ENCODE measurements at regions not wholly inside any gene's neighbourhood (a gene's known extent, or its start where the extent isn't known, plus 50 kb on each side); places are given as distances from the start of the nearest gene placed in this dataset.

DNA sequence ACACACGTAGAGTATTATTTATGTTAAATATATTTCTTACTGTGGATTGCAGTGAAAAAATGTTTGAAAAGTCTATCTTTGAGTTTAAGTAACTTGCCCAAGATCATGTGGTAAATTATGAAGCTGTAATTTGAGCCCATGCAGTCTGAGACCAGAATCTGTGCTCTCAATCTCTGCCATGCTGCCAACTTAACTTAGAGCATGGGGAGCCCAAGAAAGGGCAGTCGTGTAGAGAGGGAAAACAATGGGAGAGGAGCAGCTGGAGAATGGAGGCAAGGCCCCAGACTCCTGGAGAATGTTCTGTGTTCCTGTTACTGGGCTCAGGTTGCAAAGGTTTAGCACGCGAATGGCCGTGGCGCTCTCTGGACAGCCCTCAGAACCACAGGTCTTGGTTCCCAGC lies 311.6 kb upstream of the RASGRP1 start:
- H3K27ac ChIP-seq (ENCODE audit: extremely low read length, insufficient read depth, low read length): no peak overlapping the region
- BruUV-seq (replicated peaks): no TSS peak
- TF ChIP-seq, protein P1, sequence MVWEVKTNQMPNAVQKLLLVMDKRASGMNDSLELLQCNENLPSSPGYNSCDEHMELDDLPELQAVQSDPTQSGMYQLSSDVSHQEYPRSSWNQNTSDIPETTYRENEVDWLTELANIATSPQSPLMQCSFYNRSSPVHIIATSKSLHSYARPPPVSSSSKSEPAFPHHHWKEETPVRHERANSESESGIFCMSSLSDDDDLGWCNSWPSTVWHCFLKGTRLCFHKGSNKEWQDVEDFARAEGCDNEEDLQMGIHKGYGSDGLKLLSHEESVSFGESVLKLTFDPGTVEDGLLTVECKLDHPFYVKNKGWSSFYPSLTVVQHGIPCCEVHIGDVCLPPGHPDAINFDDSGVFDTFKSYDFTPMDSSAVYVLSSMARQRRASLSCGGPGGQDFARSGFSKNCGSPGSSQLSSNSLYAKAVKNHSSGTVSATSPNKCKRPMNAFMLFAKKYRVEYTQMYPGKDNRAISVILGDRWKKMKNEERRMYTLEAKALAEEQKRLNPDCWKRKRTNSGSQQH (CRISPR knock-in tag; IDR thresholded peaks at IDR 0.05; ENCODE audit: low read depth): no peak
- no peak for TF ChIP-seq ZNF746 (CRISPR knock-in tag; IDR thresholded peaks at IDR 0.05)
- TF ChIP-seq REXO4 (CRISPR knock-in tag; IDR thresholded peaks at IDR 0.05; ENCODE audit: borderline replicate concordance): no peak
- TF ChIP-seq RBM39 (IDR thresholded peaks at IDR 0.05; ENCODE audit: low read depth, low read length, poor library complexity, severe bottlenecking): no peak
- TF ChIP-seq, protein P2, sequence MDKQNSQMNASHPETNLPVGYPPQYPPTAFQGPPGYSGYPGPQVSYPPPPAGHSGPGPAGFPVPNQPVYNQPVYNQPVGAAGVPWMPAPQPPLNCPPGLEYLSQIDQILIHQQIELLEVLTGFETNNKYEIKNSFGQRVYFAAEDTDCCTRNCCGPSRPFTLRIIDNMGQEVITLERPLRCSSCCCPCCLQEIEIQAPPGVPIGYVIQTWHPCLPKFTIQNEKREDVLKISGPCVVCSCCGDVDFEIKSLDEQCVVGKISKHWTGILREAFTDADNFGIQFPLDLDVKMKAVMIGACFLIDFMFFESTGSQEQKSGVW (CRISPR knock-in tag; IDR thresholded peaks at IDR 0.05; ENCODE audit: borderline replicate concordance): no peak
- no peak for TF ChIP-seq ZNF460 (CRISPR knock-in tag; IDR thresholded peaks at IDR 0.05; ENCODE audit: borderline replicate concordance)
- TF ChIP-seq GPN1 (CRISPR knock-in tag; IDR thresholded peaks at IDR 0.05; ENCODE audit: borderline replicate concordance): no peak
- no peak for TF ChIP-seq ZNF350 (CRISPR knock-in tag; IDR thresholded peaks at IDR 0.05; ENCODE audit: borderline replicate concordance, low read depth)
- no peak for TF ChIP-seq ZNF235 (CRISPR knock-in tag; IDR thresholded peaks at IDR 0.05; ENCODE audit: borderline replicate concordance)
- TF ChIP-seq MZF1 (CRISPR knock-in tag; IDR thresholded peaks at IDR 0.05; ENCODE audit: borderline replicate concordance): no peak
- TF ChIP-seq, protein P3, sequence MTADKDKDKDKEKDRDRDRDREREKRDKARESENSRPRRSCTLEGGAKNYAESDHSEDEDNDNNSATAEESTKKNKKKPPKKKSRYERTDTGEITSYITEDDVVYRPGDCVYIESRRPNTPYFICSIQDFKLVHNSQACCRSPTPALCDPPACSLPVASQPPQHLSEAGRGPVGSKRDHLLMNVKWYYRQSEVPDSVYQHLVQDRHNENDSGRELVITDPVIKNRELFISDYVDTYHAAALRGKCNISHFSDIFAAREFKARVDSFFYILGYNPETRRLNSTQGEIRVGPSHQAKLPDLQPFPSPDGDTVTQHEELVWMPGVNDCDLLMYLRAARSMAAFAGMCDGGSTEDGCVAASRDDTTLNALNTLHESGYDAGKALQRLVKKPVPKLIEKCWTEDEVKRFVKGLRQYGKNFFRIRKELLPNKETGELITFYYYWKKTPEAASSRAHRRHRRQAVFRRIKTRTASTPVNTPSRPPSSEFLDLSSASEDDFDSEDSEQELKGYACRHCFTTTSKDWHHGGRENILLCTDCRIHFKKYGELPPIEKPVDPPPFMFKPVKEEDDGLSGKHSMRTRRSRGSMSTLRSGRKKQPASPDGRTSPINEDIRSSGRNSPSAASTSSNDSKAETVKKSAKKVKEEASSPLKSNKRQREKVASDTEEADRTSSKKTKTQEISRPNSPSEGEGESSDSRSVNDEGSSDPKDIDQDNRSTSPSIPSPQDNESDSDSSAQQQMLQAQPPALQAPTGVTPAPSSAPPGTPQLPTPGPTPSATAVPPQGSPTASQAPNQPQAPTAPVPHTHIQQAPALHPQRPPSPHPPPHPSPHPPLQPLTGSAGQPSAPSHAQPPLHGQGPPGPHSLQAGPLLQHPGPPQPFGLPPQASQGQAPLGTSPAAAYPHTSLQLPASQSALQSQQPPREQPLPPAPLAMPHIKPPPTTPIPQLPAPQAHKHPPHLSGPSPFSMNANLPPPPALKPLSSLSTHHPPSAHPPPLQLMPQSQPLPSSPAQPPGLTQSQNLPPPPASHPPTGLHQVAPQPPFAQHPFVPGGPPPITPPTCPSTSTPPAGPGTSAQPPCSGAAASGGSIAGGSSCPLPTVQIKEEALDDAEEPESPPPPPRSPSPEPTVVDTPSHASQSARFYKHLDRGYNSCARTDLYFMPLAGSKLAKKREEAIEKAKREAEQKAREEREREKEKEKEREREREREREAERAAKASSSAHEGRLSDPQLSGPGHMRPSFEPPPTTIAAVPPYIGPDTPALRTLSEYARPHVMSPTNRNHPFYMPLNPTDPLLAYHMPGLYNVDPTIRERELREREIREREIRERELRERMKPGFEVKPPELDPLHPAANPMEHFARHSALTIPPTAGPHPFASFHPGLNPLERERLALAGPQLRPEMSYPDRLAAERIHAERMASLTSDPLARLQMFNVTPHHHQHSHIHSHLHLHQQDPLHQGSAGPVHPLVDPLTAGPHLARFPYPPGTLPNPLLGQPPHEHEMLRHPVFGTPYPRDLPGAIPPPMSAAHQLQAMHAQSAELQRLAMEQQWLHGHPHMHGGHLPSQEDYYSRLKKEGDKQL (CRISPR knock-in tag; IDR thresholded peaks at IDR 0.05; ENCODE audit: low read depth): no peak
- TF ChIP-seq, protein P4, sequence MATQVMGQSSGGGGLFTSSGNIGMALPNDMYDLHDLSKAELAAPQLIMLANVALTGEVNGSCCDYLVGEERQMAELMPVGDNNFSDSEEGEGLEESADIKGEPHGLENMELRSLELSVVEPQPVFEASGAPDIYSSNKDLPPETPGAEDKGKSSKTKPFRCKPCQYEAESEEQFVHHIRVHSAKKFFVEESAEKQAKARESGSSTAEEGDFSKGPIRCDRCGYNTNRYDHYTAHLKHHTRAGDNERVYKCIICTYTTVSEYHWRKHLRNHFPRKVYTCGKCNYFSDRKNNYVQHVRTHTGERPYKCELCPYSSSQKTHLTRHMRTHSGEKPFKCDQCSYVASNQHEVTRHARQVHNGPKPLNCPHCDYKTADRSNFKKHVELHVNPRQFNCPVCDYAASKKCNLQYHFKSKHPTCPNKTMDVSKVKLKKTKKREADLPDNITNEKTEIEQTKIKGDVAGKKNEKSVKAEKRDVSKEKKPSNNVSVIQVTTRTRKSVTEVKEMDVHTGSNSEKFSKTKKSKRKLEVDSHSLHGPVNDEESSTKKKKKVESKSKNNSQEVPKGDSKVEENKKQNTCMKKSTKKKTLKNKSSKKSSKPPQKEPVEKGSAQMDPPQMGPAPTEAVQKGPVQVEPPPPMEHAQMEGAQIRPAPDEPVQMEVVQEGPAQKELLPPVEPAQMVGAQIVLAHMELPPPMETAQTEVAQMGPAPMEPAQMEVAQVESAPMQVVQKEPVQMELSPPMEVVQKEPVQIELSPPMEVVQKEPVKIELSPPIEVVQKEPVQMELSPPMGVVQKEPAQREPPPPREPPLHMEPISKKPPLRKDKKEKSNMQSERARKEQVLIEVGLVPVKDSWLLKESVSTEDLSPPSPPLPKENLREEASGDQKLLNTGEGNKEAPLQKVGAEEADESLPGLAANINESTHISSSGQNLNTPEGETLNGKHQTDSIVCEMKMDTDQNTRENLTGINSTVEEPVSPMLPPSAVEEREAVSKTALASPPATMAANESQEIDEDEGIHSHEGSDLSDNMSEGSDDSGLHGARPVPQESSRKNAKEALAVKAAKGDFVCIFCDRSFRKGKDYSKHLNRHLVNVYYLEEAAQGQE (IDR thresholded peaks at IDR 0.05; ENCODE audit: borderline replicate concordance in 1 of 2, low read depth in 1 of 2, low read length in 2 of 2): no peak
- TF ChIP-seq TEAD2 (CRISPR knock-in tag; IDR thresholded peaks at IDR 0.05): no peak

More for the DNA sequence above, 311.6 kb upstream of the RASGRP1 start:
- Histone ChIP-seq H3K9ac (ENCODE audit: insufficient read depth, low read depth, low read length) (no peak overlapping the region), H3K36me3 (replicated peaks in 1 of 2; ENCODE audit: control insufficient read depth in 1 of 2, insufficient read depth in 2 of 2, low read length in 2 of 2) (no peaks in the 10 kb centered on the region), H3K4me2 (ENCODE audit: low read depth, low read length) (no peak overlapping the region), H3K4me3 (replicated peaks in 1 of 3; ENCODE audit: insufficient read depth in 1 of 3, low read depth in 2 of 3, low read length in 3 of 3) (no peak overlapping the region), H3K9me3 (ENCODE audit: low read length) (no peaks in the 10 kb centered on the region), H3K4me1 (ENCODE audit: insufficient read depth, low read length) (peaks cover 29% of the 10 kb centered on the region), H4K20me1 (ENCODE audit: insufficient read depth, low read length) (no peaks in the 10 kb centered on the region), H3K79me2 (ENCODE audit: insufficient read depth, low read length) (no peaks in the 10 kb centered on the region), H3K27me3 (ENCODE audit: control insufficient read depth in 1 of 2, insufficient read depth in 2 of 2, low read length in 2 of 2) (no peaks in the 10 kb centered on the region), H2AFZ (ENCODE audit: low read length) (no peak overlapping the region)
- ATAC-seq: no peak
- 50% methylated on average over 6 of the region's 6 CpGs for WGBS (ENCODE audit: low lambda C conversion rate)
- no peak for DNase-seq (ENCODE audit: low spot score)
- ChIA-PET POLR2A (no interaction called here), CTCF (ENCODE audit: low intra/inter-chr PET ratio, low total read pairs) (no interaction called here)
- intact Hi-C loops (cut with micrococcal nuclease; ENCODE audit: unreplicated experiment): no loop called here
- no peak for FAIRE-seq
- in situ Hi-C loops (cut with HindIII; ENCODE audit: extremely low pct_ligation_motif_present, low pct_unique_long_range_greater_than_20kb): no loop called here
